ENCODE measurements at regions not wholly inside any gene's neighbourhood (a gene's known extent, or its start where the extent isn't known, plus 50 kb on each side); places are given as distances from the start of the nearest gene placed in this dataset.
"Not testable (repeated sequence)": the region's sequence is repeated elsewhere in the genome, so short reads cannot be mapped to it uniquely, and the experiment has no call there.

- H3K27me3 ChIP-seq (ENCODE audit: insufficient read depth, low read depth), result no peaks in the 10 kb centered on the region
- no peaks in the 10 kb centered on the region for H3K4me1 ChIP-seq (ENCODE audit: low read depth, poor library complexity, severe bottlenecking)
- no peaks in the 10 kb centered on the region for H3K79me2 ChIP-seq (ENCODE audit: insufficient read depth, low read depth)
- H3K36me3 ChIP-seq (ENCODE audit: insufficient read depth), result no peaks in the 10 kb centered on the region
- H3K4me3 ChIP-seq (IDR thresholded peaks at IDR 0.05; ENCODE audit: insufficient read depth, low read depth, low read length), result no peak overlapping the region
- H3K27ac ChIP-seq, result no peak overlapping the region
- H3K4me2 ChIP-seq, result no peak overlapping the region
- no peaks in the 10 kb centered on the region for H4K20me1 ChIP-seq (ENCODE audit: insufficient read depth)
- TF ChIP-seq, protein P1, sequence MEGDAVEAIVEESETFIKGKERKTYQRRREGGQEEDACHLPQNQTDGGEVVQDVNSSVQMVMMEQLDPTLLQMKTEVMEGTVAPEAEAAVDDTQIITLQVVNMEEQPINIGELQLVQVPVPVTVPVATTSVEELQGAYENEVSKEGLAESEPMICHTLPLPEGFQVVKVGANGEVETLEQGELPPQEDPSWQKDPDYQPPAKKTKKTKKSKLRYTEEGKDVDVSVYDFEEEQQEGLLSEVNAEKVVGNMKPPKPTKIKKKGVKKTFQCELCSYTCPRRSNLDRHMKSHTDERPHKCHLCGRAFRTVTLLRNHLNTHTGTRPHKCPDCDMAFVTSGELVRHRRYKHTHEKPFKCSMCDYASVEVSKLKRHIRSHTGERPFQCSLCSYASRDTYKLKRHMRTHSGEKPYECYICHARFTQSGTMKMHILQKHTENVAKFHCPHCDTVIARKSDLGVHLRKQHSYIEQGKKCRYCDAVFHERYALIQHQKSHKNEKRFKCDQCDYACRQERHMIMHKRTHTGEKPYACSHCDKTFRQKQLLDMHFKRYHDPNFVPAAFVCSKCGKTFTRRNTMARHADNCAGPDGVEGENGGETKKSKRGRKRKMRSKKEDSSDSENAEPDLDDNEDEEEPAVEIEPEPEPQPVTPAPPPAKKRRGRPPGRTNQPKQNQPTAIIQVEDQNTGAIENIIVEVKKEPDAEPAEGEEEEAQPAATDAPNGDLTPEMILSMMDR (conservative IDR thresholded peaks at IDR 0.05; ENCODE audit: low read depth, low read length), result no peak
- no peak overlapping the region for H2AFZ ChIP-seq (ENCODE audit: low read depth)
- no peak overlapping the region for H3K9ac ChIP-seq
Observed at GRCh38 chr5:33118761-33119415, 321.9 kb upstream of the TARS1 start.

DNA sequence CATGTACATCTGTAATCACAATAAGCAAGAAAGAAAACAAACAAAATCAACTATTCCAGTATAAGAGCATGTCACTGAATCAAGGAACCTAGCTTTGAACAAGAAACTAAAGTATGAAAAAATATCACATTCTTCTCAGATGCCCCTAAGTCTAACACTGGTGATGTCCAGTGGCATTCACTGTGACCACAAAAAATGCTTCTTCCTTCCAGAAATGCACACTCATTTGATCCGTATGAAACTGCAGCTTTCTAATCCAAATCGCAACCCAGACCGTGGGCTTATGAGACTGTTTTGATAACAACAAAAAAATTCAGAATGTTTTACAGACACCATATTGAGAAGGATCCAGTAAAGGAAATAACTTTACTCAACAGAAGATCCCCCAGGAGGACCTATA lies 320.1 kb upstream of the TARS1 start:
- Histone ChIP-seq H3K9ac (no peak overlapping the region), H3K36me3 (ENCODE audit: insufficient read depth) (no peaks in the 10 kb centered on the region), H3K4me2 (no peak overlapping the region), H3K4me1 (ENCODE audit: low read depth, poor library complexity, severe bottlenecking) (no peaks in the 10 kb centered on the region), H3K4me3 (IDR thresholded peaks at IDR 0.05; ENCODE audit: insufficient read depth, low read depth, low read length) (no peak overlapping the region), H3K27me3 (ENCODE audit: insufficient read depth, low read depth) (no peaks in the 10 kb centered on the region), H4K20me1 (ENCODE audit: insufficient read depth) (no peaks in the 10 kb centered on the region), H3K79me2 (ENCODE audit: insufficient read depth, low read depth) (no peaks in the 10 kb centered on the region), H2AFZ (ENCODE audit: low read depth) (no peak overlapping the region), H3K27ac (no peak overlapping the region)
- TF ChIP-seq, protein P1 (conservative IDR thresholded peaks at IDR 0.05; ENCODE audit: low read depth, low read length), result no peak

- Histone ChIP-seq H3K4me2 (no peak overlapping the region), H3K27me3 (ENCODE audit: insufficient read depth, low read depth) (no peaks in the 10 kb centered on the region), H3K79me2 (ENCODE audit: insufficient read depth, low read depth) (no peaks in the 10 kb centered on the region), H3K36me3 (ENCODE audit: insufficient read depth) (no peaks in the 10 kb centered on the region), H2AFZ (ENCODE audit: low read depth) (no peak overlapping the region), H3K4me3 (IDR thresholded peaks at IDR 0.05; ENCODE audit: insufficient read depth, low read depth, low read length) (no peak overlapping the region), H3K4me1 (ENCODE audit: low read depth, poor library complexity, severe bottlenecking) (no peaks in the 10 kb centered on the region), H3K27ac (no peak overlapping the region), H3K9ac (no peak overlapping the region), H4K20me1 (ENCODE audit: insufficient read depth) (no peaks in the 10 kb centered on the region)
- TF ChIP-seq, protein P1 (conservative IDR thresholded peaks at IDR 0.05; ENCODE audit: low read depth, low read length), result no peak
Observed at GRCh38 chr5:33129309-33129708, 311.5 kb upstream of the TARS1 start.

- H3K4me1 ChIP-seq (ENCODE audit: low read depth, poor library complexity, severe bottlenecking), result no peaks in the 10 kb centered on the region
- H3K4me3 ChIP-seq (IDR thresholded peaks at IDR 0.05; ENCODE audit: insufficient read depth, low read depth, low read length), result no peak overlapping the region
- no peak overlapping the region for H3K27ac ChIP-seq
- H4K20me1 ChIP-seq (ENCODE audit: insufficient read depth), result no peaks in the 10 kb centered on the region
- H3K27me3 ChIP-seq (ENCODE audit: insufficient read depth, low read depth), result no peaks in the 10 kb centered on the region
- H3K4me2 ChIP-seq, result no peak overlapping the region
- no peak overlapping the region for H2AFZ ChIP-seq (ENCODE audit: low read depth)
- TF ChIP-seq, protein P1 (conservative IDR thresholded peaks at IDR 0.05; ENCODE audit: low read depth, low read length), result no peak
- no peak overlapping the region for H3K9ac ChIP-seq
- H3K79me2 ChIP-seq (ENCODE audit: insufficient read depth, low read depth), result no peaks in the 10 kb centered on the region
- no peaks in the 10 kb centered on the region for H3K36me3 ChIP-seq (ENCODE audit: insufficient read depth)
Observed at GRCh38 chr5:33136785-33137184, 304.0 kb upstream of the TARS1 start.

- H3K4me1 ChIP-seq (ENCODE audit: low read depth, poor library complexity, severe bottlenecking); H2AFZ ChIP-seq (ENCODE audit: low read depth); H3K27me3 ChIP-seq (ENCODE audit: insufficient read depth, low read depth); H4K20me1 ChIP-seq (ENCODE audit: insufficient read depth); H3K9ac ChIP-seq; H3K27ac ChIP-seq; H3K36me3 ChIP-seq (ENCODE audit: insufficient read depth); H3K4me3 ChIP-seq (IDR thresholded peaks at IDR 0.05; ENCODE audit: insufficient read depth, low read depth, low read length); H3K4me2 ChIP-seq; H3K79me2 ChIP-seq (ENCODE audit: insufficient read depth, low read depth): not testable (repeated sequence)
Observed at GRCh38 chr5:33138145-33138544, 302.6 kb upstream of the TARS1 start.

Measured in KMS-11 (cell line).